H1 (cell line): ENCODE measurements at regions not wholly inside any gene's neighbourhood (a gene's known extent, or its start where the extent isn't known, plus 50 kb on each side); places are given as distances from the start of the nearest gene placed in this dataset.

Experiments
- CTCF ChIA-PET: fragments of 300-600 bp; sonication (Branson Sonifier 250); formaldehyde crosslinking; loops from one replicate; lab custom pipeline; 2021; ENCODE audit not compliant: partially characterized antibody; lab: Charles Lee
- POLR2A ChIA-PET: fragments of 300-600 bp; sonication (Branson Sonifier 250); formaldehyde crosslinking; loops from one replicate; lab custom pipeline; 2021; ENCODE audit warnings: inconsistent platforms; ENCODE audit not compliant: partially characterized antibody; lab: Charles Lee
- DNase-seq, 2 experiments: peaks; one replicate each; pipeline versions ENCODE4 v3.0.0 to v3.0.0-alpha.2; 2010 to 2022; ENCODE audit warnings: low spot score in 2 of 2, low read depth in 1 of 2, mixed read lengths in 1 of 2
- FAIRE-seq: peaks from 2 replicates; lab custom pipeline; 2011; peaks lifted over from hg19 to GRCh38; lab: Jason Lieb, UNC
- H2AFZ ChIP-seq: 2 replicates; pipeline ENCODE4 v1.8.1; 2012; ENCODE audit warnings: low read length, inconsistent platforms
- H2AK5ac ChIP-seq: 2 replicates; pipeline ENCODE4 v1.6.1; 2013; ENCODE audit warnings: low read depth, low read length
- H2BK120ac ChIP-seq: replicated peaks from 2 replicates; pipeline ENCODE3; 2013; ENCODE audit warnings: low read depth, low read length, inconsistent platforms
- H2BK12ac ChIP-seq: 2 replicates; pipeline ENCODE4 v1.6.1; 2013; ENCODE audit warnings: low read depth, low read length
- H2BK15ac ChIP-seq: 2 replicates; pipeline ENCODE4 v1.6.1; 2013; ENCODE audit warnings: low read length
- H2BK20ac ChIP-seq: 2 replicates; pipeline ENCODE4 v1.6.1; 2013; ENCODE audit warnings: low read length
- H2BK5ac ChIP-seq: 2 replicates; pipeline ENCODE4 v1.6.1; 2013; ENCODE audit warnings: low read depth, low read length
- H3K14ac ChIP-seq: 2 replicates; pipeline ENCODE4 v1.6.1; 2013; ENCODE audit warnings: inconsistent platforms; ENCODE audit not compliant: insufficient read length
- H3K18ac ChIP-seq: 2 replicates; pipeline ENCODE4 v1.6.1; 2013; ENCODE audit warnings: low read length; ENCODE audit errors: extremely low read depth
- H3K23ac ChIP-seq: 2 replicates; pipeline ENCODE4 v1.6.1; 2013; ENCODE audit warnings: inconsistent platforms; ENCODE audit not compliant: insufficient read length
- H3K23me2 ChIP-seq: 2 replicates; pipeline ENCODE4 v1.6.1; 2013; ENCODE audit warnings: low read depth, low read length
- H3K27ac ChIP-seq: 2 replicates; pipeline ENCODE4 v1.6.1; 2011; ENCODE audit warnings: low read depth, low read length, inconsistent platforms
- H3K27me3 ChIP-seq, 4 experiments: replicated peaks in 1 of 4; 1 replicate in 1 of 4; 2 replicates in 3 of 4; pipeline versions ENCODE4 v1.6.1 to v1.8.1; 2011 to 2013; ENCODE audit warnings: low read length in 3 of 4, mild to moderate bottlenecking in 3 of 4, inconsistent platforms in 2 of 4, mixed read lengths in 2 of 4, moderate library complexity in 1 of 4; ENCODE audit not compliant: control insufficient read depth in 3 of 4, insufficient read depth in 3 of 4; ENCODE audit errors: extremely low read depth in 1 of 4
- H3K36me3 ChIP-seq, 4 experiments: 2 replicates each; pipeline versions ENCODE4 v1.6.1 to v1.8.1; 2011 to 2013; ENCODE audit warnings: mild to moderate bottlenecking in 4 of 4, low read length in 3 of 4, moderate library complexity in 2 of 4, control low read depth in 1 of 4, inconsistent platforms in 1 of 4; ENCODE audit not compliant: insufficient read depth in 4 of 4, control insufficient read depth in 2 of 4
- H3K4ac ChIP-seq: replicated peaks from 2 replicates; pipeline ENCODE3; 2013; ENCODE audit warnings: low read length, low read depth, mixed read lengths, inconsistent platforms; ENCODE audit not compliant: insufficient read length
- H3K4me1 ChIP-seq, 4 experiments: replicated peaks in 1 of 4; 1 replicate in 1 of 4; 2 replicates in 3 of 4; pipeline versions ENCODE4 v1.6.1 to v1.8.1; 2011 to 2013; ENCODE audit warnings: low read length in 3 of 4, inconsistent platforms in 2 of 4, mixed read lengths in 1 of 4; ENCODE audit not compliant: insufficient read depth in 4 of 4, control insufficient read depth in 3 of 4
- H3K4me2 ChIP-seq, 2 experiments: 2 replicates each; pipeline versions ENCODE4 v1.6.1 to v1.8.1; 2011 to 2013; ENCODE audit warnings: low read depth in 2 of 2, low read length in 2 of 2, control low read depth in 1 of 2, inconsistent platforms in 1 of 2, mild to moderate bottlenecking in 1 of 2; ENCODE audit not compliant: insufficient read depth in 1 of 2
- H3K4me3 ChIP-seq, 4 experiments: fragments of 200-600, 300-600 bp in 1 of 4; sonication (generic), shearing (Covaris generic), sonication (Bioruptor Twin) in 1 of 4; 2 replicates each; pipeline versions ENCODE4 v1.5.1 to v1.8.1; 2011 to 2016; ENCODE audit warnings: low read length in 4 of 4, low read depth in 3 of 4, control low read depth in 2 of 4, inconsistent platforms in 2 of 4, mild to moderate bottlenecking in 2 of 4, mixed read lengths in 1 of 4, moderate library complexity in 1 of 4; ENCODE audit not compliant: insufficient read depth in 2 of 4; ENCODE audit errors: extremely low read depth in 1 of 4
- H3K56ac ChIP-seq: replicated peaks from 2 replicates; pipeline ENCODE3; 2013; ENCODE audit warnings: low read depth, mild to moderate bottlenecking, mixed read lengths, low read length, inconsistent platforms; ENCODE audit not compliant: insufficient read length
- H3K79me1 ChIP-seq: 2 replicates; pipeline ENCODE4 v1.6.1; 2013; ENCODE audit warnings: low read depth, low read length, control low read depth
- H3K79me2 ChIP-seq, 2 experiments: 2 replicates each; pipeline versions ENCODE4 v1.6.1 to v1.8.1; 2012 to 2013; ENCODE audit warnings: low read length in 2 of 2, mild to moderate bottlenecking in 2 of 2, inconsistent platforms in 1 of 2; ENCODE audit not compliant: insufficient read depth in 2 of 2, control insufficient read depth in 1 of 2
- H3K9ac ChIP-seq, 4 experiments: replicated peaks in 1 of 4; 1 replicate in 1 of 4; 2 replicates in 3 of 4; pipeline versions ENCODE4 v1.6.1 to v1.8.1; 2011 to 2013; ENCODE audit warnings: low read depth in 3 of 4, low read length in 3 of 4, control low read depth in 2 of 4, mild to moderate bottlenecking in 2 of 4, moderate library complexity in 2 of 4, inconsistent platforms in 1 of 4; ENCODE audit errors: extremely low read depth in 1 of 4
- H3K9me3 ChIP-seq, 2 experiments: 2 replicates each; pipeline versions ENCODE4 v1.6.1 to v1.8.1; 2012 to 2013; ENCODE audit warnings: mild to moderate bottlenecking in 2 of 2, moderate library complexity in 2 of 2, control low read depth in 1 of 2, inconsistent platforms in 1 of 2, low read depth in 1 of 2, low read length in 1 of 2, mixed read lengths in 1 of 2; ENCODE audit not compliant: insufficient read depth in 2 of 2
- H4K20me1 ChIP-seq, 2 experiments: replicated peaks in 1 of 2; 2 replicates each; pipeline versions ENCODE3 to v1.8.1; 2011 to 2013; ENCODE audit warnings: inconsistent platforms in 2 of 2, low read length in 2 of 2, mild to moderate bottlenecking in 1 of 2; ENCODE audit not compliant: insufficient read depth in 2 of 2, control insufficient read depth in 1 of 2
- H4K5ac ChIP-seq: 2 replicates; pipeline ENCODE4 v1.6.1; 2013; ENCODE audit warnings: low read length, low read depth, mixed read lengths, inconsistent platforms; ENCODE audit not compliant: insufficient read length
- H4K8ac ChIP-seq: 2 replicates; pipeline ENCODE4 v1.8.0; 2013; ENCODE audit warnings: mild to moderate bottlenecking, moderate library complexity, low read length, inconsistent platforms; ENCODE audit not compliant: insufficient read depth; ENCODE audit errors: extremely low read depth
- H4K91ac ChIP-seq: replicated peaks from 2 replicates; pipeline ENCODE3; 2013; ENCODE audit warnings: low read length, mixed read lengths, inconsistent platforms; ENCODE audit not compliant: insufficient read length
- BCL11A ChIP-seq, 2 experiments: IDR thresholded peaks; one replicate each; pipeline ENCODE4 v1.6.1; 2011; ENCODE audit warnings: low read depth in 2 of 2, low read length in 2 of 2, mild to moderate bottlenecking in 2 of 2
- CEBPB ChIP-seq: IDR thresholded peaks from 2 replicates; pipeline ENCODE4 v1.6.1; 2012; ENCODE audit warnings: low read depth, low read length
- E2F6 ChIP-seq: IDR thresholded peaks from 2 replicates; pipeline ENCODE4 v1.6.1; 2012; ENCODE audit warnings: inconsistent platforms
- FOSL1 ChIP-seq: IDR thresholded peaks from 2 replicates; pipeline ENCODE4 v1.6.1; 2011; ENCODE audit warnings: mild to moderate bottlenecking, low read depth, low read length, moderate library complexity; ENCODE audit not compliant: insufficient read depth
- HDAC2 ChIP-seq, 2 experiments: fragments of 300-600 bp in 1 of 2; sonication (generic) in 1 of 2; IDR thresholded peaks; 2 replicates each; pipeline ENCODE4 v1.6.1; 2011 to 2012; ENCODE audit warnings: low read depth in 2 of 2, low read length in 2 of 2, mild to moderate bottlenecking in 2 of 2, moderate library complexity in 2 of 2, borderline replicate concordance in 1 of 2, inconsistent platforms in 1 of 2
- KDM5A ChIP-seq: fragments of 200-600 bp; IDR thresholded peaks from 2 replicates; pipeline ENCODE4 v1.7.1; 2012; ENCODE audit warnings: mild to moderate bottlenecking, low read length, inconsistent platforms, mixed read lengths
- NANOG ChIP-seq: IDR thresholded peaks from 2 replicates; pipeline ENCODE4 v1.6.1; 2011; ENCODE audit warnings: low read length, low read depth, mild to moderate bottlenecking, inconsistent platforms; ENCODE audit not compliant: insufficient read depth, poor library complexity, severe bottlenecking
- POU5F1 ChIP-seq: IDR thresholded peaks from 2 replicates; pipeline ENCODE4 v1.6.1; 2011; ENCODE audit warnings: low read depth, mild to moderate bottlenecking, low read length, moderate library complexity
- SP1 ChIP-seq: IDR thresholded peaks from 2 replicates; pipeline ENCODE4 v1.6.1; 2011; ENCODE audit warnings: low read depth, low read length
- TEAD4 ChIP-seq: IDR thresholded peaks from 2 replicates; pipeline ENCODE4 v1.6.1; 2012; ENCODE audit warnings: low read depth, low read length, inconsistent platforms, mixed read lengths
- YY1 ChIP-seq: IDR thresholded peaks from 2 replicates; pipeline ENCODE4 v1.6.1; 2011; ENCODE audit warnings: low read depth, mild to moderate bottlenecking, low read length
- WGBS, 2 experiments: shearing (Covaris generic) in 1 of 2; methylation state at CpG; one replicate each; pipeline versions ENCODE4 v1.1.6 to v1.1.7; 2013 to 2015; ENCODE audit warnings: low lambda C conversion rate in 2 of 2, mixed read lengths in 2 of 2, inconsistent platforms in 1 of 2, low coverage in 1 of 2, missing lambda C conversion rate in 1 of 2; ENCODE audit not compliant: insufficient replicate concordance in 2 of 2, insufficient coverage in 1 of 2, insufficient read length in 1 of 2; ENCODE audit errors: extremely low coverage in 1 of 2, missing lambda C conversion rate in 1 of 2; 5-methylcytosine and 5-hydroxymethylcytosine counted together

- DNase-seq (no peak), FAIRE-seq (no peak)
- Histone ChIP-seq H3K79me2 (no peaks in the 10 kb centered on the region), H3K9ac (no peak overlapping the region), H2AFZ (no peak overlapping the region), H4K20me1 (no peaks in the 10 kb centered on the region), H3K4ac (no peak overlapping the region), H4K8ac (no peak overlapping the region), H3K23ac (no peak overlapping the region), H2BK20ac (no peak overlapping the region), H3K4me3 (no peak overlapping the region), H3K4me2 (no peak overlapping the region), H4K5ac (no peak overlapping the region), H2BK5ac (no peak overlapping the region), H3K27me3 (no peaks in the 10 kb centered on the region), H3K56ac (no peak overlapping the region), H3K9me3 (no peaks in the 10 kb centered on the region), H3K14ac (no peak overlapping the region), H3K18ac (no peak overlapping the region), H3K23me2 (no peaks in the 10 kb centered on the region), H2BK120ac (no peak overlapping the region), H2BK12ac (no peak overlapping the region), H3K36me3 (no peaks in the 10 kb centered on the region), H3K79me1 (no peaks in the 10 kb centered on the region), H3K27ac (no peak overlapping the region), H3K4me1 (no peaks in the 10 kb centered on the region), H2AK5ac (no peak overlapping the region), H4K91ac (no peak overlapping the region), H2BK15ac (no peak overlapping the region)
- ChIA-PET POLR2A (no interaction called here), CTCF (no interaction called here)
- 97% methylated on average over 3 of the region's 3 CpGs; no CpG with 5 or more reads in 1 of the 2 experiments for WGBS, 2 experiments
- TF ChIP-seq E2F6: no peak
- TF ChIP-seq TEAD4: no peak
- no peak for TF ChIP-seq NANOG
- TF ChIP-seq POU5F1: no peak
- TF ChIP-seq FOSL1: no peak
- no peak for TF ChIP-seq YY1
- no peak for TF ChIP-seq HDAC2 (IDR thresholded peaks at IDR 0.05; ENCODE audit: borderline replicate concordance in 1 of 2, low read depth in 2 of 2, low read length in 2 of 2)
- TF ChIP-seq CEBPB: no peak
- TF ChIP-seq SP1: no peak
- TF ChIP-seq KDM5A: no peak
- TF ChIP-seq BCL11A (IDR thresholded peaks at IDR 0.05; ENCODE audit: low read depth in 2 of 2, low read length in 2 of 2): no peak
Measured at GRCh38 chrX:131613260-131613659, 69.4 kb downstream of the OR13H1 start.
